IMR-90 (cell line): ENCODE measurements at regions not wholly inside any gene's neighbourhood (a gene's known extent, or its start where the extent isn't known, plus 50 kb on each side); places are given as distances from the start of the nearest gene placed in this dataset.

ENCODE experiments used
- ATAC-seq: fragments of 200-7000 bp; cut with Tn5 transposase; 2 replicates; pipeline ENCODE4 v1.9.1; 2020; ENCODE audit warnings: low read depth, mild to moderate bottlenecking, moderate library complexity
- BruUV-seq: library from RNA; stranded (reverse); fragments of 400-500 nt; replicated peaks from 2 replicates; lab custom pipeline; 2021; lab: Mats Ljungman, UMichigan
- CTCF ChIA-PET: fragments of 300-600 bp; formaldehyde crosslinking; extraction: SDS; loops from one replicate; lab custom pipeline; 2021; ENCODE audit warnings: antibody characterized with exemption; lab: Yijun Ruan, JAX
- POLR2A ChIA-PET: fragments of 300-600 bp; sonication (Branson Sonifier 250); formaldehyde crosslinking; loops from one replicate; lab custom pipeline; 2022; ENCODE audit warnings: antibody characterized with exemption; ENCODE audit not compliant: unreplicated experiment; lab: Charles Lee
- DNase-seq: peaks from one replicate; pipeline ENCODE4 v3.0.0; 2013
- H2AFZ ChIP-seq: replicated peaks from 2 replicates; pipeline ENCODE3; 2013; ENCODE audit warnings: low read length, mild to moderate bottlenecking; ENCODE audit not compliant: poor library complexity
- H2AK5ac ChIP-seq: 2 replicates; pipeline ENCODE4 v1.6.1; 2013; ENCODE audit warnings: low read depth, low read length, inconsistent platforms
- H2AK9ac ChIP-seq: replicated peaks from 2 replicates; pipeline ENCODE3; 2013; ENCODE audit warnings: mild to moderate bottlenecking, low read depth, low read length, moderate library complexity; ENCODE audit not compliant: poor library complexity
- H2BK120ac ChIP-seq: 2 replicates; pipeline ENCODE4 v1.6.1; 2013; ENCODE audit warnings: low read depth, low read length, inconsistent platforms
- H2BK15ac ChIP-seq: 3 replicates; pipeline ENCODE4 v1.6.1; 2013; ENCODE audit warnings: low read depth, low read length, inconsistent platforms
- H2BK20ac ChIP-seq: 2 replicates; pipeline ENCODE4 v1.6.1; 2013; ENCODE audit warnings: low read depth, mild to moderate bottlenecking, inconsistent platforms, low read length, moderate library complexity
- H2BK5ac ChIP-seq: 2 replicates; pipeline ENCODE4 v1.6.1; 2013; ENCODE audit warnings: mild to moderate bottlenecking, low read depth, low read length, inconsistent platforms; ENCODE audit not compliant: poor library complexity, severe bottlenecking
- H3K14ac ChIP-seq: replicated peaks from 2 replicates; pipeline ENCODE4 v1.6.1; 2013; ENCODE audit warnings: low read depth, low read length, inconsistent platforms
- H3K18ac ChIP-seq: 2 replicates; pipeline ENCODE4 v1.6.1; 2013; ENCODE audit warnings: low read depth, low read length, control low read depth
- H3K23ac ChIP-seq: 2 replicates; pipeline ENCODE4 v1.6.1; 2013; ENCODE audit warnings: low read depth, low read length, inconsistent platforms
- H3K27ac ChIP-seq: 2 replicates; pipeline ENCODE4 v1.5.1; 2013; ENCODE audit warnings: mild to moderate bottlenecking, control low read depth, low read length; ENCODE audit not compliant: insufficient read depth
- H3K27me3 ChIP-seq: 2 replicates; pipeline ENCODE4 v1.6.1; 2013; ENCODE audit warnings: low read length; ENCODE audit not compliant: control insufficient read depth, insufficient read depth
- H3K36me3 ChIP-seq: 2 replicates; pipeline ENCODE4 v1.6.1; 2013; ENCODE audit warnings: low read length, mixed read lengths; ENCODE audit not compliant: control insufficient read depth, insufficient read depth
- H3K4ac ChIP-seq: 2 replicates; pipeline ENCODE4 v1.6.1; 2013; ENCODE audit warnings: low read depth, low read length, inconsistent platforms
- H3K4me1 ChIP-seq: 2 replicates; pipeline ENCODE4 v1.6.1; 2013; ENCODE audit warnings: low read length, mixed read lengths; ENCODE audit not compliant: control insufficient read depth, insufficient read depth
- H3K4me2 ChIP-seq: 2 replicates; pipeline ENCODE4 v1.6.1; 2013; ENCODE audit warnings: low read depth, mild to moderate bottlenecking, control low read depth, low read length, moderate library complexity
- H3K4me3 ChIP-seq: 2 replicates; pipeline ENCODE4 v1.5.1; 2013; ENCODE audit warnings: low read depth, mild to moderate bottlenecking, control low read depth, low read length, moderate library complexity; ENCODE audit not compliant: insufficient read depth
- H3K56ac ChIP-seq: 2 replicates; pipeline ENCODE4 v1.6.1; 2013; ENCODE audit warnings: low read length, inconsistent platforms; ENCODE audit not compliant: insufficient read depth; ENCODE audit errors: extremely low read depth
- H3K79me1 ChIP-seq, 2 experiments: 2 replicates each; pipeline ENCODE4 v1.6.1; 2013; ENCODE audit warnings: low read length in 2 of 2, inconsistent platforms in 1 of 2, low read depth in 1 of 2
- H3K9ac ChIP-seq: 2 replicates; pipeline ENCODE4 v1.6.1; 2013; ENCODE audit warnings: low read depth, low read length, control low read depth
- H3K9me1 ChIP-seq: 2 replicates; pipeline ENCODE4 v1.6.1; 2013; ENCODE audit warnings: low read length, inconsistent platforms; ENCODE audit not compliant: insufficient read depth
- H3K9me3 ChIP-seq: 2 replicates; pipeline ENCODE4 v1.6.1; 2013; ENCODE audit warnings: low read length; ENCODE audit not compliant: control insufficient read depth, insufficient read depth
- H4K20me1 ChIP-seq: 2 replicates; pipeline ENCODE4 v1.6.1; 2013; ENCODE audit warnings: low read length, inconsistent platforms; ENCODE audit not compliant: insufficient read depth
- H4K5ac ChIP-seq: 2 replicates; pipeline ENCODE4 v1.6.1; 2013; ENCODE audit warnings: mild to moderate bottlenecking, low read depth, low read length, control low read depth
- H4K8ac ChIP-seq, 2 experiments: 2 replicates each; pipeline ENCODE4 v1.6.1; 2013; ENCODE audit warnings: low read depth in 2 of 2, low read length in 2 of 2, control low read depth in 1 of 2, inconsistent platforms in 1 of 2
- H4K91ac ChIP-seq: 2 replicates; pipeline ENCODE4 v1.6.1; 2013; ENCODE audit warnings: low read depth, low read length, inconsistent platforms; ENCODE audit not compliant: insufficient read depth
- BHLHE40 ChIP-seq: fragments of 150-350 bp; IDR thresholded peaks from 2 replicates; pipeline ENCODE4 v1.6.1; 2016; ENCODE audit warnings: mild to moderate bottlenecking, low read depth, low read length
- CEBPB ChIP-seq: IDR thresholded peaks from 2 replicates; pipeline ENCODE4 v1.6.1; 2012; ENCODE audit warnings: low read depth, low read length, improper control_type of control experiment
- CHD1 ChIP-seq: IDR thresholded peaks from 2 replicates; pipeline ENCODE4 v1.6.1; 2012; ENCODE audit warnings: low read depth, low read length, improper control_type of control experiment
- FOS ChIP-seq: fragments of 150-350 bp; IDR thresholded peaks from 2 replicates; pipeline ENCODE4 v1.6.1; 2016; ENCODE audit warnings: low read depth, low read length
- MAFK ChIP-seq: IDR thresholded peaks from 2 replicates; pipeline ENCODE4 v1.6.1; 2012; ENCODE audit warnings: low read depth, low read length, improper control_type of control experiment
- MAZ ChIP-seq: IDR thresholded peaks from 2 replicates; pipeline ENCODE4 v1.6.1; 2012; ENCODE audit warnings: low read depth, mild to moderate bottlenecking, low read length, improper control_type of control experiment, moderate library complexity, borderline replicate concordance
- MXI1 ChIP-seq: IDR thresholded peaks from 2 replicates; pipeline ENCODE4 v1.6.1; 2012; ENCODE audit warnings: low read depth, mild to moderate bottlenecking, low read length, moderate library complexity, borderline replicate concordance
- NFE2L2 ChIP-seq: fragments of 150-350 bp; IDR thresholded peaks from 2 replicates; pipeline ENCODE4 v1.6.1; 2016; ENCODE audit warnings: low read depth, mild to moderate bottlenecking, low read length
- POLR2A ChIP-seq: IDR thresholded peaks from 2 replicates; pipeline ENCODE4 v1.6.1; 2012; ENCODE audit warnings: mild to moderate bottlenecking, low read depth, low read length
- RAD21 ChIP-seq: IDR thresholded peaks from 2 replicates; pipeline ENCODE4 v1.6.1; 2012; ENCODE audit warnings: low read length, improper control_type of control experiment
- RCOR1 ChIP-seq: IDR thresholded peaks from 2 replicates; pipeline ENCODE4 v1.6.1; 2012; ENCODE audit warnings: mild to moderate bottlenecking, low read length, improper control_type of control experiment; ENCODE audit not compliant: insufficient replicate concordance
- RFX5 ChIP-seq: IDR thresholded peaks from 2 replicates; pipeline ENCODE4 v1.8.0; 2012; ENCODE audit warnings: low read depth, mild to moderate bottlenecking, low read length, moderate library complexity
- SMC3 ChIP-seq: fragments of 150-350 bp; IDR thresholded peaks from 2 replicates; pipeline ENCODE4 v1.6.1; 2016; ENCODE audit warnings: low read depth, mild to moderate bottlenecking, antibody characterized with exemption, low read length, moderate library complexity
- WGBS, 2 experiments: methylation state at CpG; one replicate each; pipeline versions ENCODE4 v1.1.5 to v1.1.7; 2013; ENCODE audit warnings: missing lambda C conversion rate in 2 of 2; ENCODE audit not compliant: insufficient read length in 1 of 2; ENCODE audit errors: extremely low coverage in 2 of 2; 5-methylcytosine and 5-hydroxymethylcytosine counted together
- dilution Hi-C: fragments of 300-500 bp; cut with HindIII; formaldehyde crosslinking; loops from one replicate; pipeline ENCODE4 v1.14.3; 2018; ENCODE audit warnings: low sequenced_read_pairs; ENCODE audit not compliant: unreplicated experiment
- in situ Hi-C: fragments of 300-500 bp; cut with MboI; formaldehyde crosslinking; loops from 3 replicates; pipeline ENCODE4 v1.14.3; 2019; ENCODE audit warnings: low sequenced_read_pairs, inconsistent platforms, mixed read lengths
- intact Hi-C: fragments of 100-400 bp; cut with micrococcal nuclease; formaldehyde crosslinking; loops from 2 replicates; pipeline ENCODE4 v1.10.0; 2022
- TF ChIP-seq, protein P1 (sequence below): fragments of 150-350 bp; IDR thresholded peaks from 2 replicates; pipeline ENCODE4 v1.6.1; 2016; ENCODE audit warnings: low read depth, mild to moderate bottlenecking, low read length, moderate library complexity, borderline replicate concordance
- TF ChIP-seq, protein P2 (sequence below): conservative IDR thresholded peaks from 2 replicates; pipeline ENCODE4 v1.5.1; 2012; ENCODE audit warnings: mild to moderate bottlenecking, low read depth, low read length, improper control_type of control experiment
- TF ChIP-seq, protein P3 (sequence below): fragments of 150-350 bp; IDR thresholded peaks from 2 replicates; pipeline ENCODE4 v1.6.1; 2017; ENCODE audit warnings: mild to moderate bottlenecking, antibody characterized with exemption, low read length, low read depth

DNA sequence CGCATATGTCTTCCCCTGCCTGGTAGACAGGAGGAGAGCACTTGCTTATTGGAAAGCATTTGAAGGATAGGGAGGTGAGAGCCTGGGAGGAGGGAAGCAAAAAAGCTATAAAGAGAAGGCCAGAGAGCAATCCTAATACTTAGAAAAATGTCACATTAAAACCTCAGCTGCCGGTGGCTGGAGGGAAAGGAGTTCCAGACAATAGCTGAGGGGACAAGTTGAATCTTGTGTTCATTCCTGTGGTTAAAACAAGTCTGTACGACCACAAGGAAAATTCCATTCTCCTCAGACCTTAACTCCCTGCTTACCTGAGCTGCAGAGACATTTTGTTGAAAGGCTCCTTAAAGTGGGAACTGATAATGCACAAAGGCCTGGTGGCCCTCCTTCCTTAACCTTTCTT, 218.8 kb upstream of the CAMK1G start:
- Histone ChIP-seq H3K4me3 (no peak overlapping the region), H4K8ac (no peak overlapping the region), H3K23ac (no peak overlapping the region), H3K4me2 (no peak overlapping the region), H3K9ac (no peak overlapping the region), H4K20me1 (no peaks in the 10 kb centered on the region), H3K9me3 (no peaks in the 10 kb centered on the region), H4K91ac (no peak overlapping the region), H3K18ac (no peak overlapping the region), H3K4me1 (peaks cover 10% of the 10 kb centered on the region), H4K5ac (no peak overlapping the region), H2AK9ac (no peak overlapping the region), H3K27ac (no peak overlapping the region), H2BK20ac (no peak overlapping the region), H2BK5ac (no peak overlapping the region), H3K14ac (no peak overlapping the region), H3K4ac (no peak overlapping the region), H3K79me1 (no peaks in the 10 kb centered on the region), H3K27me3 (no peaks in the 10 kb centered on the region), H3K56ac (no peak overlapping the region), H2AFZ (no peak overlapping the region), H2AK5ac (no peak overlapping the region), H3K36me3 (no peaks in the 10 kb centered on the region), H2BK120ac (no peak overlapping the region), H2BK15ac (no peak overlapping the region), H3K9me1 (peaks cover 10% of the 10 kb centered on the region)
- DNase-seq (no peak), ATAC-seq (no peak)
- no CpG with 5 or more reads among the region's 3 CpGs for WGBS, 2 experiments
- TF ChIP-seq, protein P1, sequence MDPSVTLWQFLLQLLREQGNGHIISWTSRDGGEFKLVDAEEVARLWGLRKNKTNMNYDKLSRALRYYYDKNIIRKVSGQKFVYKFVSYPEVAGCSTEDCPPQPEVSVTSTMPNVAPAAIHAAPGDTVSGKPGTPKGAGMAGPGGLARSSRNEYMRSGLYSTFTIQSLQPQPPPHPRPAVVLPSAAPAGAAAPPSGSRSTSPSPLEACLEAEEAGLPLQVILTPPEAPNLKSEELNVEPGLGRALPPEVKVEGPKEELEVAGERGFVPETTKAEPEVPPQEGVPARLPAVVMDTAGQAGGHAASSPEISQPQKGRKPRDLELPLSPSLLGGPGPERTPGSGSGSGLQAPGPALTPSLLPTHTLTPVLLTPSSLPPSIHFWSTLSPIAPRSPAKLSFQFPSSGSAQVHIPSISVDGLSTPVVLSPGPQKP = no peak
- TF ChIP-seq, protein P2, sequence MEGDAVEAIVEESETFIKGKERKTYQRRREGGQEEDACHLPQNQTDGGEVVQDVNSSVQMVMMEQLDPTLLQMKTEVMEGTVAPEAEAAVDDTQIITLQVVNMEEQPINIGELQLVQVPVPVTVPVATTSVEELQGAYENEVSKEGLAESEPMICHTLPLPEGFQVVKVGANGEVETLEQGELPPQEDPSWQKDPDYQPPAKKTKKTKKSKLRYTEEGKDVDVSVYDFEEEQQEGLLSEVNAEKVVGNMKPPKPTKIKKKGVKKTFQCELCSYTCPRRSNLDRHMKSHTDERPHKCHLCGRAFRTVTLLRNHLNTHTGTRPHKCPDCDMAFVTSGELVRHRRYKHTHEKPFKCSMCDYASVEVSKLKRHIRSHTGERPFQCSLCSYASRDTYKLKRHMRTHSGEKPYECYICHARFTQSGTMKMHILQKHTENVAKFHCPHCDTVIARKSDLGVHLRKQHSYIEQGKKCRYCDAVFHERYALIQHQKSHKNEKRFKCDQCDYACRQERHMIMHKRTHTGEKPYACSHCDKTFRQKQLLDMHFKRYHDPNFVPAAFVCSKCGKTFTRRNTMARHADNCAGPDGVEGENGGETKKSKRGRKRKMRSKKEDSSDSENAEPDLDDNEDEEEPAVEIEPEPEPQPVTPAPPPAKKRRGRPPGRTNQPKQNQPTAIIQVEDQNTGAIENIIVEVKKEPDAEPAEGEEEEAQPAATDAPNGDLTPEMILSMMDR = no peak
- no peak for TF ChIP-seq RFX5
- no peak for TF ChIP-seq SMC3
- TF ChIP-seq CHD1 = no peak
- no peak for TF ChIP-seq POLR2A
- no peak for TF ChIP-seq RAD21
- no peak for TF ChIP-seq NFE2L2
- TF ChIP-seq, protein P3, sequence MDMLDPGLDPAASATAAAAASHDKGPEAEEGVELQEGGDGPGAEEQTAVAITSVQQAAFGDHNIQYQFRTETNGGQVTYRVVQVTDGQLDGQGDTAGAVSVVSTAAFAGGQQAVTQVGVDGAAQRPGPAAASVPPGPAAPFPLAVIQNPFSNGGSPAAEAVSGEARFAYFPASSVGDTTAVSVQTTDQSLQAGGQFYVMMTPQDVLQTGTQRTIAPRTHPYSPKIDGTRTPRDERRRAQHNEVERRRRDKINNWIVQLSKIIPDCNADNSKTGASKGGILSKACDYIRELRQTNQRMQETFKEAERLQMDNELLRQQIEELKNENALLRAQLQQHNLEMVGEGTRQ = no peak
- TF ChIP-seq RCOR1 = no peak
- TF ChIP-seq MXI1 = no peak
- TF ChIP-seq MAZ = no peak
- TF ChIP-seq BHLHE40 = no peak
- TF ChIP-seq FOS = no peak
- no peak for TF ChIP-seq CEBPB
- no peak for TF ChIP-seq MAFK
- ChIA-PET CTCF (interaction anchor here (1.2 kb wide), 1 partner anchor 10 kb away, joined by 5 read pairs; no protein-coding TSS in a partner anchor), POLR2A (no interaction called here)
- dilution Hi-C loops = no loop called here
- BruUV-seq = no TSS peak
- in situ Hi-C loops = no loop called here
- intact Hi-C loops = no loop called here
